ENCODE measurements at regions not wholly inside any gene's neighbourhood (a gene's known extent, or its start where the extent isn't known, plus 50 kb on each side); places are given as distances from the start of the nearest gene placed in this dataset.

DNA sequence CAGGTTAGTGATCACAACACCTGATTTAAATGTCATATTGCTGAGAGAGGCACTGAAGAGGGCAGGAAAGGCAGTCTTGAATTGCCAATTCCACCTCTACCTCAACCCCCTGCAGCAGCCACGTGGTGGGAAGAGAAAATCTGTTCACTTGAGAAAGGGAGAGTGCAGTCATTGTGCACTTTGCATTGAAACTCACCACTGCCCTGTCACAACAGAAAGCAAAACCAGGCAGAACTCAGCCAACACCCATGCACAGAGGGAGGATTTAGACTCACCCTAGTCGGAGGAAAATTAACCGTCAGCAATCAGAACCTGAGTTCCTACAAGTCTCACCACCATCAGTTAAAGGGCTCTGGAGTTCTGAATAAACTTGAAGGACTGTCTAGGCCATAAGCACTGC lies 1040.2 kb downstream of the HACE1 start:
- TF ChIP-seq, protein P1, sequence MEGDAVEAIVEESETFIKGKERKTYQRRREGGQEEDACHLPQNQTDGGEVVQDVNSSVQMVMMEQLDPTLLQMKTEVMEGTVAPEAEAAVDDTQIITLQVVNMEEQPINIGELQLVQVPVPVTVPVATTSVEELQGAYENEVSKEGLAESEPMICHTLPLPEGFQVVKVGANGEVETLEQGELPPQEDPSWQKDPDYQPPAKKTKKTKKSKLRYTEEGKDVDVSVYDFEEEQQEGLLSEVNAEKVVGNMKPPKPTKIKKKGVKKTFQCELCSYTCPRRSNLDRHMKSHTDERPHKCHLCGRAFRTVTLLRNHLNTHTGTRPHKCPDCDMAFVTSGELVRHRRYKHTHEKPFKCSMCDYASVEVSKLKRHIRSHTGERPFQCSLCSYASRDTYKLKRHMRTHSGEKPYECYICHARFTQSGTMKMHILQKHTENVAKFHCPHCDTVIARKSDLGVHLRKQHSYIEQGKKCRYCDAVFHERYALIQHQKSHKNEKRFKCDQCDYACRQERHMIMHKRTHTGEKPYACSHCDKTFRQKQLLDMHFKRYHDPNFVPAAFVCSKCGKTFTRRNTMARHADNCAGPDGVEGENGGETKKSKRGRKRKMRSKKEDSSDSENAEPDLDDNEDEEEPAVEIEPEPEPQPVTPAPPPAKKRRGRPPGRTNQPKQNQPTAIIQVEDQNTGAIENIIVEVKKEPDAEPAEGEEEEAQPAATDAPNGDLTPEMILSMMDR (IDR thresholded peaks at IDR 0.05) = no peak
- TF ChIP-seq POLR2AphosphoS5 (IDR thresholded peaks at IDR 0.05) = no peak
- TF ChIP-seq POLR2A (IDR thresholded peaks at IDR 0.05) = no peak
